ENCODE measurements at regions not wholly inside any gene's neighbourhood (a gene's known extent, or its start where the extent isn't known, plus 50 kb on each side); places are given as distances from the start of the nearest gene placed in this dataset.

DNA sequence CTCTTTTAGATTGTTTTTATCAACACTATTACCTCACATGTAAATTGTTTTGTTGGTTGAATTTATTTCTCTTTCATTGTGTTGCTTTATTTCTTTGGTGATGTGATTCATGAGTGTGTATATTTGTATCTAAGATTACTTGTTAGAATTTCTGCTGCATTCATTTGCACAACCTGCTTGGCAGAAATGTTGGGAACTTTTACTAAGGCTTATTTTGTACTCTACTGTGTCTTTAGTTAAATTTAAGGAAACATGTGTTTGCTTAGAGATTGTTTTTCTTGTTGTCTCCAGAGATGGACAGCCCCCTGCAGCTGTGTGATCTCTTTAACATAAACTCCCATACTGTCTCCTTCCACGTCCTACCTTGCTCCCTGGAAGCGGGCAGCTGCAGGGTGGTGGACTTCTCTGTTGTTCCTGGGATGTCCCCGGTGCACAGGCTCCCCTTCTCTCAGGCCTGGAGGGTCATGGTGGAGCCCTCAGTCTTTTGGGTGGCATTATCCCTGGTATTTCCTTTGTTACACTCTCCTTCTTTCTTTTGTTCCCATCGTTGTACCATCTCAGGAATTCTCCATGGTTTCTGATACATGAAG is 212.0 kb upstream of the SPRY2 start:
- Histone ChIP-seq H3K36me3 (ENCODE audit: insufficient read depth) (no peaks in the 10 kb centered on the region), H2AFZ (ENCODE audit: low read depth) (no peak overlapping the region), H3K4me1 (ENCODE audit: low read depth, poor library complexity, severe bottlenecking) (no peaks in the 10 kb centered on the region), H3K27me3 (ENCODE audit: insufficient read depth, low read depth) (no peaks in the 10 kb centered on the region), H3K9ac (no peak overlapping the region), H3K79me2 (ENCODE audit: insufficient read depth, low read depth) (no peaks in the 10 kb centered on the region), H3K4me2 (no peak overlapping the region), H3K27ac (no peak overlapping the region), H3K4me3 (IDR thresholded peaks at IDR 0.05; ENCODE audit: insufficient read depth, low read depth, low read length) (no peak overlapping the region), H4K20me1 (ENCODE audit: insufficient read depth) (no peaks in the 10 kb centered on the region)
- TF ChIP-seq, protein P1, sequence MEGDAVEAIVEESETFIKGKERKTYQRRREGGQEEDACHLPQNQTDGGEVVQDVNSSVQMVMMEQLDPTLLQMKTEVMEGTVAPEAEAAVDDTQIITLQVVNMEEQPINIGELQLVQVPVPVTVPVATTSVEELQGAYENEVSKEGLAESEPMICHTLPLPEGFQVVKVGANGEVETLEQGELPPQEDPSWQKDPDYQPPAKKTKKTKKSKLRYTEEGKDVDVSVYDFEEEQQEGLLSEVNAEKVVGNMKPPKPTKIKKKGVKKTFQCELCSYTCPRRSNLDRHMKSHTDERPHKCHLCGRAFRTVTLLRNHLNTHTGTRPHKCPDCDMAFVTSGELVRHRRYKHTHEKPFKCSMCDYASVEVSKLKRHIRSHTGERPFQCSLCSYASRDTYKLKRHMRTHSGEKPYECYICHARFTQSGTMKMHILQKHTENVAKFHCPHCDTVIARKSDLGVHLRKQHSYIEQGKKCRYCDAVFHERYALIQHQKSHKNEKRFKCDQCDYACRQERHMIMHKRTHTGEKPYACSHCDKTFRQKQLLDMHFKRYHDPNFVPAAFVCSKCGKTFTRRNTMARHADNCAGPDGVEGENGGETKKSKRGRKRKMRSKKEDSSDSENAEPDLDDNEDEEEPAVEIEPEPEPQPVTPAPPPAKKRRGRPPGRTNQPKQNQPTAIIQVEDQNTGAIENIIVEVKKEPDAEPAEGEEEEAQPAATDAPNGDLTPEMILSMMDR (conservative IDR thresholded peaks at IDR 0.05; ENCODE audit: low read depth, low read length): no peak

DNA sequence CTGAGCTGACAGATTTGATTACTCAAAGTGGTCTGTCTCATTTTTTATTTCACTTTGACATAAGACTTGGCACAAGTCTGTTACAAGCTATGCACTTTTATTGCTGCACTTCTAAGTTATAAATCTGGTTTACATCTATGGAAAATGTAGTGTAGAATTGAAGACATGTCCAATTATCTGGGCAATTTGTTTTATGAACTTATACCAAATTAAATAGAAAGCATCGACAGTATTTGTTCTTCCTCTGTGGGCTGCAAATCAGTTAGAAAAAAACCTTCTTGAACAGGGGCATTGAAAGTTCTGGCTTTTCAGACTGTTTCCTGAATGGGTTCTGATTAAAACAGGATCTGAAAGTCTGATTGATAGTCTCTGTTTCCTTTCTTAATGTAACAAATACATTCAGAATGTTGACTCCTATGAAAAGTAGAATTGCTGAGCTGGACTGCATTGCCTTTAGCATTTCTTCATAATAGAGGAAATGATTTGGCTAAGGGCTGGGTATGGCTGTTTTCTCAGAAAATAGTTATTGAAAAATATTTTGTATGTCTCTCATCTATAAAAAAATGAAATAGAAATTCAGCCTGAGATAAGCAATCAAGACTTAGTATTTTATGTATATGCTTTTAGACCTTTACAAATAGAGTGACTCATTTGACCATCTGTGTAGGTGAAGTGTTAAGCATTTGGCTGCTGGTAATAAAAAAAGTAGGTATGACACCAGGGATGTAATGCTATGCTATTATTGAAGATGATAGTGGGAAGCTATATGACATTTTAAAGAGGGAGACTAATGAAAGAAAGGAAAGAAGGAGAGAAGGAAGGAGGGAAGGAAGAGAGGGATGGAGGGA is 210.9 kb upstream of the SPRY2 start:
- no peaks in the 10 kb centered on the region for H3K79me2 ChIP-seq (ENCODE audit: insufficient read depth, low read depth)
- H4K20me1 ChIP-seq (ENCODE audit: insufficient read depth): no peaks in the 10 kb centered on the region
- no peak overlapping the region for H2AFZ ChIP-seq (ENCODE audit: low read depth)
- H3K4me1 ChIP-seq (ENCODE audit: low read depth, poor library complexity, severe bottlenecking): no peaks in the 10 kb centered on the region
- H3K27me3 ChIP-seq (ENCODE audit: insufficient read depth, low read depth): no peaks in the 10 kb centered on the region
- no peak overlapping the region for H3K4me3 ChIP-seq (IDR thresholded peaks at IDR 0.05; ENCODE audit: insufficient read depth, low read depth, low read length)
- no peaks in the 10 kb centered on the region for H3K36me3 ChIP-seq (ENCODE audit: insufficient read depth)
- TF ChIP-seq, protein P1 (conservative IDR thresholded peaks at IDR 0.05; ENCODE audit: low read depth, low read length): no peak
- H3K4me2 ChIP-seq: no peak overlapping the region
- no peak overlapping the region for H3K27ac ChIP-seq
- no peak overlapping the region for H3K9ac ChIP-seq

GRCh38 chr13:80550971-80551441 is 210.1 kb upstream of the SPRY2 start:
- H3K9ac ChIP-seq: no peak overlapping the region
- H3K79me2 ChIP-seq (ENCODE audit: insufficient read depth, low read depth): no peaks in the 10 kb centered on the region
- H4K20me1 ChIP-seq (ENCODE audit: insufficient read depth): no peaks in the 10 kb centered on the region
- TF ChIP-seq, protein P1 (conservative IDR thresholded peaks at IDR 0.05; ENCODE audit: low read depth, low read length): no peak
- H3K4me3 ChIP-seq (IDR thresholded peaks at IDR 0.05; ENCODE audit: insufficient read depth, low read depth, low read length): no peak overlapping the region
- no peak overlapping the region for H3K27ac ChIP-seq
- H3K4me1 ChIP-seq (ENCODE audit: low read depth, poor library complexity, severe bottlenecking): no peaks in the 10 kb centered on the region
- H3K36me3 ChIP-seq (ENCODE audit: insufficient read depth): no peaks in the 10 kb centered on the region
- no peaks in the 10 kb centered on the region for H3K27me3 ChIP-seq (ENCODE audit: insufficient read depth, low read depth)
- no peak overlapping the region for H3K4me2 ChIP-seq
- no peak overlapping the region for H2AFZ ChIP-seq (ENCODE audit: low read depth)

GRCh38 chr13:80548915-80549314 is 208.0 kb upstream of the SPRY2 start:
- Histone ChIP-seq H3K9ac (no peak overlapping the region), H3K36me3 (ENCODE audit: insufficient read depth) (no peaks in the 10 kb centered on the region), H3K79me2 (ENCODE audit: insufficient read depth, low read depth) (no peaks in the 10 kb centered on the region), H3K27me3 (ENCODE audit: insufficient read depth, low read depth) (no peaks in the 10 kb centered on the region), H3K27ac (no peak overlapping the region), H3K4me3 (IDR thresholded peaks at IDR 0.05; ENCODE audit: insufficient read depth, low read depth, low read length) (no peak overlapping the region), H4K20me1 (ENCODE audit: insufficient read depth) (no peaks in the 10 kb centered on the region), H2AFZ (ENCODE audit: low read depth) (no peak overlapping the region), H3K4me2 (no peak overlapping the region), H3K4me1 (ENCODE audit: low read depth, poor library complexity, severe bottlenecking) (no peaks in the 10 kb centered on the region)
- TF ChIP-seq, protein P1 (conservative IDR thresholded peaks at IDR 0.05; ENCODE audit: low read depth, low read length): no peak

All from KMS-11 (cell line).